Hippocampal formation (tissue), 2 donors: ENCODE measurements at regions not wholly inside any gene's neighbourhood (a gene's known extent, or its start where the extent isn't known, plus 50 kb on each side); places are given as distances from the start of the nearest gene placed in this dataset.

Experiments
- DNase-seq, 2 donors: peaks; one replicate each; lab custom pipeline; 2025; lab: John Stamatoyannopoulos, UW

DNA sequence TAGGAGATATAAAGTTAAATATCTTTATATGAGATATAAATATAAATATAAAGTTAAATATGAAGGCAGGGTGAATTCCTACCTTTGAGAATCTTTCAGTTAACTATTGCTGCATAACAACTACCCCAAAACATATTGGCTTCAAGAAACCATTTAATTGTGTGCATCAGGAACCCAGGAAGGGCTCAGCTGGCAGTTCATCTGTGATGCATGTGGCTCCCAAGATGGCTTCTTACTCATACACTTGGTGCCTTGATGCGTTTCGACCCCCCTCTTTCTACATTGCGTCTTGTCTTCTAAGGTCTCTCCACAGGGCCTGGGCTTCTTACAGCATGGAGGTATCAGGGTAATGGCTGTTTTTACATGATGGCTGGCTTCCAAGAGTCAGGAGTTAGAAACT lies 253.9 kb upstream of the CRY1 start:
- DNase-seq, result no peak

DNA sequence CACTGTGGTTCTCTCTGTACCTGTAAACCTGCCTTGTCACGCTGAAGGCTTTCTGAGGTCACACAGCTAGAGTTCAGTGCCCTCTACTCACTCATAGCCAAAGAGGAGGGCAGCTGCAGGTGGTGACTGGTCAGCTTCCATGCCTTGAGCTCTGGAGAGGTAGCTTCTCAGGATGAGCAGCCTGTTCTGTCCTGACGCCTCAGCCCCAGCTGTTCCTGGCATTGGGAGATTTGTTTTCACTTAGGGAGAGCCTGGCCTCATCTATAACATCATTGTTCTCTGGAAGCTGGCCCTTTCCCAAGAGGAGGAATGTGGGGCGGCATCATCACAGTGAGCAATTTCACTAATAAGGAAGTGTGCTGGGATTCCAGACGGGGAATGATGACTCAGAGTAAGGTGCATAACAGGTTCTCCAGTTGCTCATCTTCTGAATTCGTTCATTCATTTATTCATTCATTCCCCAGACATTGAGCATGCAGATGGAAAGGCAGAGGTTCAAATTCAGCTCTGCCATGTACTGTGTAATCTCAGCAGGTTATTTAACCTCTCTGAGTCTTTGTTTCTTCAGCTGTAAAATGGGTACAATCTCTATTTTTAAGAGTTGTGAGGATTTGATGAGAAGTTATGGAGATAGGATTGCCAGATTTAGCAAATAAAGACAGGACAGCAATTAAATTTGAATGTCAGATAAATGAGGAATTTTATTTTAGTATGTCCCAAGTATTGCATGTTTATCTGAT lies 255.8 kb upstream of the CRY1 start:
- peak in 1 of 2 donors; percentile 7 for DNase-seq

DNA sequence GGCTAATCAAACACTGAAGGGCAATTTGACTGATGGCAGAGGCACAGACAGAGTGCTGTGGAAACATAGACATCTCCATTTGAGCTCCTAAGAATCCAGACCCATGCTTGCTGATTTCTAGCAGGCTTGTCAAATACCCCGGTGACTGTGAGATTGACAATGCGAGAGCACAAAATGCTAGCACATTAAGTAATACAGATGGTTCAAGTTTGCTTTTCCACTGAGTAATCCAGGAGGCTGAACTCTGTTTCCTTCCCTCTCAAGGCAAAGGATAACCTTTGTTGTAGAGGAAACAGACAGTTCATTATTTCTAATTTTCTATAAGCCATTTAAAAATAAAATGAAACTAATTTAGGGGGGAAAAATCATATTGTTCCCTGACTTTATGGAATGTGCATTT lies 256.5 kb upstream of the CRY1 start:
- DNase-seq, result no peak

DNA sequence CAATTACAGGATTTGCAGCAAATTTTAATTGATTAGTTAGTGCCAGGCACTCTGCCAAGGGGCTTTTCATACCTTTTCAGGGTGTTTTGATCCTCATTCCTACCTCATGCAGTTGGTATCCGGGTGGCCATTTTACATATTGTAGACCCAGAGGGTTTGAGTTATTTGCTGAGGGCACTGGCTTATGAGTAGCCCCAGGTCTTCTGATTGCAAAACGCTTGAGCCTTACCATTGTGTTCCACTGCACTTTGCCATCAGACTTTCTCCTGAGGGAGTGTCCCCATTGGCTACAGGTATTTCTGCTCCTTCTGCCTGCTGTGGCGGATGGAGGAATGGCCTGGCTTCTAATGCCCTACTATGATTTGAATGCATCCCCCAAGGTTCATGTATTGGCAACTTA lies 257.8 kb upstream of the CRY1 start:
- no peak for DNase-seq

DNA sequence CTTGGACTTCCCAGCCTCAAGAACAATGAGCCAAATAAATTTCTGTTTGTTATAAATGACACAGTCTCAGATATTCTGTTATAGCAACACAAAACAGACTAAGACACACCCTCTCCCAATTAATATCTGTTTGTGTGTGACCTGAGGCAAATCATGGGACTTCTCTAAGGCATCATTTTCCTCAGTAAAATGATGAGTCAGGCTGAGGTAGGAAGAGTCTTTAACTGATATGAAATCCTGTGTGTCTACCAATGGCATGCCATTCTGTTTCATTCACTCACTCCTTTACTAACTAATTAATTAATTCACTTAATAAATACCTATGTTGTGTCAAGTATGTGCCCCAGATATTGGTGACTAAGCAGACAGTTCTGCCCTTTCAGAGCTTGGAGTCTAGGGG lies 258.4 kb upstream of the CRY1 start:
- DNase-seq, result no peak

DNA sequence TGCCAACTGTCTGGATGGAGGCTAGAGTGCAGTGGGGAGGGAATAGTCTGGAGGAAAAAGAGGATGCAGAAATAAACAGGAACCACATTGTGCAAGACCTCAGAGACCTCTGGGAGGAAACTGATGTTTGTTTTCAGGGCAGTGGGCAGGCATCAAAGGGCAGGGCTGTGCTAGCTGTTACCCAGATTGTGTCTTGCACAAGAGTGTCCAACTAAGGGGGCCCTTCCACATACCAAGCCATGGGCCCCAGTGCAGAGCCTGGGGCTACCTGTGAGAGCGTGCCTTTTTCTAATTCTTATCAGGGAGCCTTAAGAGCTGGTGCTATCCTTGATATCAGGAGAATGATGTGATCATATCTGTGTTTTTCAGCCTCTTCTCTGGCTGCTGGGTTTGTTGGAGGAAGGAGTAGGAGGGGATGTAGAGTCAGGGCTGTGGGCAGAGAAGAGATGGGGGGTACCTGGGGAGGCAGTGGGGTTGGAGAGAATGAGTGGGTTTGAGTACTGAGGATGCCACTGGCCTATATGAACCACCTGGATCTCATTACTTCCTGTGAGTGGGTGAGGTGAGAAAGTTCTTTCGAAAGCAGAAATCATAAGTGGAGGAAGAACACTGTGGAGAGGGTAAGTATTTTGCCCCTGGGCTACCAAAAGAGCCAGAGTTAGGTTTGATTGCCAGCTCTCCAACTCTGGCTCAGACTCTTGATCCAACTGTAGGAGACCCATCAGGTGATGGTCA lies 259.2 kb upstream of the CRY1 start:
- DNase-seq, result no peak

DNA sequence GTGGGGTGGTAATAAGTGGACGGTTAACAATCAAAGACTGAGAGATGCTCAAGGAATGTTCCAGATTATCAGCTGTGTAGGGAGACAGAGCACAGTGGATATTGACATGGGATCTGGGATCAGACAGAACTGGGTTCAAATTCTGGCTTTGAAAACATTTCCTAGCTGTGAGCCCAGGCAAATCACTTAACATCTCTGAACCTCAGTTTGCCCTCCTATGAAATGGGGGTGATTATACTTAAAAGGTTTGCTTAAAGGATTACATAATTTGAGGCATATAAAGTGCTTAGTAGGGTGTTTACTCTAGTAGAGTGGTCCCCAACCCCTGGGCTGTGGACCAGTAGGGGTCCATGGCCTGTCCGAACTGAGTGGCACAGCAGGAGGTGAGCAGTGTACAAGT lies 260.0 kb upstream of the CRY1 start:
- no peak for DNase-seq

DNA sequence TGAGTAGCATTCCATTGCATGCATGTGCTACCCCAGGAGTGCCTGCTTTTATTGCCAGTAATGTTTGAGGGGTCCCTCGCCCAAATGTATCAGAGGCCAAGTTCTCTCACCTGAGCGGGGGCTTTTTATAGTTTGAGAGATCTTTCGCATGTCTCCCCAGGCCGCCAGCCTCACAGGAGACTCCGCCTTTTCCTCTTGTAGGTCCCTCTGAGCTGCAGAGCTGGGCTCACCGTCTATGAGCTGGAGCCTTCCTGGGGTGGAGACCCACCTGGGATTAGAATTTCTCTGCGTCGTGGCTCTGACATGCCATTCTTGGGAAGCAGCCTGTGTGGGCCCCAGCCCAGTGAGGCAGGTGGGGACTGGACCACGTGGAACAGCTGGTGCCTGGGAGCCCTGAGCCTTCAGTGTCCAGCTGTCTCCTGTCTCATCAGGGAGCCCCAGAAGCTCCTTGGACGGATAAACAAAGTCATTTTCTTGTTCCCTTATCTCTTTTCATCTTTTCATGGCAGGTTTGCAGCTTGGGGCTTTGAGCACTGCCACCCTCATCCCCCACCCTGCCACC lies 261.7 kb upstream of the CRY1 start:
- no peak for DNase-seq

DNA sequence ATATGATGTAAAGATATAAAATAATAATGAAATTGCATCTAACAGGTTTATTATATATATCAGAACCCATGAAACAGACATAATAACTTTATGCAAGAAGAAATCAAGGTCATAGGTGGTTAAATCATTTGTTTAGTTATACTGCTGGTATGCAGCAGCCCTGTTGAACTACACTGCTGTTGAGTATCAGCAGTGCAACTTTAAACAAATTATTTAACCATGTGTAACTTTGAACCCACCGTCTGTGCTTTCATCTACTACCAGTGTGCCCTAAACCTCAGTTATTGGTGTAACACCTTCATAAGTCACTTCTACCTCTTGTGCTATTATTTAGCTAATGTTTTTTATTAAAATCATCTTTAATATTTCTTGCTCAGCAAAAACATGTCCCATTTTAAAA lies 262.3 kb upstream of the CRY1 start:
- no peak for DNase-seq

DNA sequence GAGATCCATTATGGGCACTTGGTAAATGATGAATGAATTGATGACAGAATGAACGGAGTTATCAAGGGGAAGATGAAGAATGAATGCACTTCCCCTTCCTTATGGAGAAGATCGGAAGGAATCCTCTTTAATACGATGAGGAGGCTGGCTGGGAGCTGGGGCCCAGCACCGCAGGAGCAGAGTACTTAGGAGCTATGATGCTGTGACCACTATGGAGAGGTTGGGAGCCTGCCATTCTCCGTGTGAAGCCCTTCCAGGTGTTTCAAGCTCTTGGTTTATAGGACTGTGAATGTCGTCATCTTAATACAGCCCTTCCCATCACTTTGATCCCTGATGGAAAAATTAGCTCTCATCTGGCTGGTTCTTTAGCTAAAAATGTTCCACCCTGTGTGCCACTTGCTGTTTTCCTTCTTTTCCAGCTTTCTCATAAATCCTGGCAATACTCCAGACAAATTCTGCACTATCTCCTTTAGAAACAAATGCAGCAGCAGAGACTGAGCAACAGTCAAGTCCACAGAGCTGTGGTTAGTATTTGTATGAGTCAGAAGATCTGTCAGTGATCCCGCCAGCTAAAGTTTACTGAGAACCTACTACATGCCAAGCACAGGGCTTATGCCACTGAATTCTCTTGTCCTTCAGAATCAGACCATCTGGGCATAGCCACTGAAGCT lies 263.1 kb upstream of the CRY1 start:
- DNase-seq, result no peak

DNA sequence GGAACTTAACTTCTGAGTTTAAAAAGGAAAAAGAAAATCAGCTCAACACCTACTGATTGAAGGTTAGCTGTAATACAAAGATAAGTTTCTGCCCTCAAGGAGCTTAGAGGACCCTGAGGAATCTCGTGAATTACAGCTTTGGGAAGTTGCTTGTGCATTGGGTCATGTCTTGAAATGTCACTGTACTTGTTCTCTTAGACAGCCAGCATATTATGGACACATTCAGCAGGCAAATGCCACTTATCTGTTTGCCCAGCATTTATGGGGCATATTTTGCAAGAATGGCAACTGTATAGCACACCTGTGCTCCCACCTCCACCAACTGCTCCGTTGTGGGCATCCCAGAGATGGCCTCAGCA lies 263.6 kb upstream of the CRY1 start:
- DNase-seq, result no peak

DNA sequence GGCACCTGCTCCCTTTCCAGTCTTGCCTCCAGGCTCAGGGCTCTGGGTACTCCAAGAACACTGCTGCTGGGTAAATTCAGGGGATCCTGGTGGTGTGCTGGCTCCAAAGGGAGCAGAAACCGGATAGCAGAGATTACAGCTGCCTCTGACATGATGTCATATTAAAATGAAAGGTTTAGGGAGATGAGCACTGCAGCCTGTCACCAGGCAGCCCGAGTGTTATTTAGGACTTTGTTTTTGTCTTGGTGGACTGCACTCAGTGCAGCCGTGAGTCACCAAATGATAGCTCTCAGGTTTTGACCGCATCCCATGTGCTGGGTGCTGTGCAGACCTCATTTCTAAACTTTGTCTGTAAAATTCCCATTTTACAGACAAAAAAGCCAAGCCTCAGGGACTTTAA lies 266.0 kb upstream of the CRY1 start:
- DNase-seq, result no peak

DNA sequence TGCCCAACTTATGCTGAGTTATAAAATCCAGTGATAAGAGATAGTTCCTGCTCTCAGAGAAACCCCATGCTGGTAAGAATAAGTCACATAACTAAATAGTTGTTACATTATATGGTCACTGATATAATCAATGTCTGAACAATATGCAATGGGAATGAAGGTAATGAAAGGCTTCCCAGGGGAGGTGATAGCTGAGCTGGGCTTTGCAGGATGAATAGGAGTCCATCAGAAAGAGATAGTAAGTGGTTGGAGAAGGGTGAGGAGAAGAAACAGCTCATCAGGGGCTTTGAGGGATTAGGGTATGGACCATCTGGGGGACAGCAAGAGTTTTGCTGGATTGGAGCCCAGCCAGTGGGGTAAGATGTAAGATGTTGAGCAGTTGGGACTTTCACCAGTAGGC lies 266.7 kb upstream of the CRY1 start:
- no peak for DNase-seq

DNA sequence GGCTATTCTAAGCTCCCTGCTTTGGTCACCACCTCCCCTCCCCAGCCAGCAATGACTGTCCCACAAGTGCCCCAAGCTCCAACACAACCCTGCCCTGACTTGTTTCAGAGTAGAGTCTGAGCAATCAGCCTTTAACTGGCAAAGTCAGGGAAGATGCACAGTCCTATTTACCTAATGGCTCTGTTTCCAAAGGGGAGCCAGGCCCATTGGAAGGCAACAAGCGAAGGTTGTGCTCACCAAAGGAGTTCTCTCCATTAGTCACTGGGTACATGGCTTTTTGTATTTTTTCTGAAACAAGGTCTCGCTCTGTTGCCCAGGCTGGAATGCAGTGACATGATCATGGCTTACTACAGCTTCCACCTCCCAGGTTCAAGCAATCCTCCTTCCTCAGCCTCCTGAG lies 267.1 kb upstream of the CRY1 start:
- DNase-seq, result no peak

DNA sequence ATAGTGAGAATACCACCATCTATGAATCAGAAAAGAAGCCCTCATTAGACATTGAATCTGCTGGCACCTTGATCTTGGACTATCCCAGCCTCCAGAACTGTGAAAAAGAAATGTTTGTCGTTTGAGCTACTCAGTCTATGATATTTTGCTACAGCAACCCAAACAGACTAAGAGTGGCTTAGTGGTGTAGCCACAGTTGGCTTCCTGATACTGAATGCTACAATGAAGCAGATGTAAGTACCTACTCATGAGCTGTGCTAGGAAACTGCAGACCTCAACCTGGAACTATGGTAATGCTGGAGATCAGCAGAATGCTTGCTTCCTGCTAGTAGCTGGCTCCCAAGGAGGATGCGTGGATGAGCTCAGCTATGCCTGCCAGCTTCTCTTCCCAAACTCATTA lies 268.6 kb upstream of the CRY1 start:
- no peak for DNase-seq

DNA sequence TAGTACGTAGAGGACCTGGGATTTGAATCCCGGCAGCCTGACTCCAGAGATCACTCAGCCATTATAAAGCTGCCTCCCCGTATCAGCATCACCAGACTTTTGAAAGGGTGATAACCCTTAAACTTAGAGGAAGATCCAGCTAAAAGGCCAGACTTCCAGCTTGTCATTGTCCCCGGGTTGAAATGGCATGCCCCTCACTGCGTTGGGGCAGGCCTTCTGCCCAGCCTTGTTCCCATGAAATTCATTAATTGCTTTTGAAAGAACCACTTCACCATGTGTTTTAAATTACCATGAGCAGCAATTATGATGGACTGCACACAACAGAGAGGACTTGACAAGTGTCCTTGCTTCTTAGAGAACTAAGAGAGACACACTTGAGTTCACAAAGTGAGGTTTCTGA lies 269.6 kb upstream of the CRY1 start:
- no peak for DNase-seq

DNA sequence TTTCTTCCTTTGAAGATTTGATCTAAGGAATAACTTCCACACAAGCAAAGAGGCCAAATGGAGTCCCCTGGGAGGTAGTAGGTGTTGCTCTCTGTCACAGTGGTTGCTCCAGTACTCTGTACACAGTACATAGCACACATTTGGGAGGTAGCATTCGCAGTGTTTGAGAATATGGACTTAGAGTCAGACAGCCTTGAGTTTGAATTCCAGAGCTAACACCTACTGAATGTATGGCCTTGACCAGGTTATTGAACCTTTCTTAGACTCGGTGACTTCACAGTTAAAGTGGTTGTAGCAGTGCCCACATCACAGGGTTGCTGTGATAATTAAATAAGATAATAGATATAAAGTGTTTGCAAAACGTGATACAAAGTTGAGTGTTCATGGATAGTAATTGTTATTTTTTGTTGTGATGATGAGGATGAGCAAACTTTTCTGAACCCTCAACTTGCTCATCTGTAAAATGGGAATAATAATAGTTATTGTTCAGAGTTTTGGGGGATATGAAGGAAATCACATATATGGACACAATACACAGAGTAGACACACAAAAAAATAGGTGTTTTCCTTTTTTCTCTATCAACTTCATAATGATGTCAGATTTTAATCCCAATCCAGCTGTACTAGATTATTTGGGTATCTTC lies 271.6 kb upstream of the CRY1 start:
- DNase-seq, result no peak

DNA sequence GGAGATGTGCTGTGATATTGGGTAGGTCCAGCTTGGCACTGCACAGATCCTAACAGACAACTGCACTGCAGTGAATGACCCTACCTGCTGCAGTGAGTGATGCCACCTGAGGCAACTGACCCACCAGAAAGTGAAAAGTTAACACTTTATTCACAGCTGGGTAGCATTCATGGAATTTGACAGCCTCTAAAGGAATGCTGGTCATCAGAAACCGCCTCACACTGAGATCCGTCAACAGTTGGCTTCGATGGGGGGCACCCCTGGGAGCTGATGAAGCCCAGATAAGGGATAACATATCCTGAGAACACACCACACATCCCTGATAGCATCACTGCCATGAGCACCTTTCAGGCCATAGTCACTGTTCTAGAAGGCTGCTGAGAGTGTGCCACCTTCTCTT lies 272.4 kb upstream of the CRY1 start:
- no peak for DNase-seq

DNA sequence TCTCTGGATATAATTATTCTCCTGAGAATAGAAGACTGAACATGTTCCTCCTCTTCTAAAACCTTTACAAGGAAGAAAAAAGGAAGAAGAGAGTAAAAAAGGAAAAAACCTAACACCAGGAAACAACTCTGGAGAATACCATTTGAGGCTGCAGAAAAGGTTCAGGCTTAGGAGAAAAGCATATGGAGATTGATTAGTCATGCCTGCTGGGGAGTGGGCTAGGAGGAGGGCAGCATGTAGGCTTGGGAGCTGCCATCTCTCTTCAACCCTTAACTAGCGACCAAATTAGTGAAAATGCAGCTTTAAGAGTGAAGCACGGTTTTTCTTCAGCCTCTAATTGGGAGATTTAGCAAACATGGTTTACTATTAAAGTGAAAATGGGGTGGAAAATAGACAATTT lies 273.0 kb upstream of the CRY1 start:
- DNase-seq, result no peak

DNA sequence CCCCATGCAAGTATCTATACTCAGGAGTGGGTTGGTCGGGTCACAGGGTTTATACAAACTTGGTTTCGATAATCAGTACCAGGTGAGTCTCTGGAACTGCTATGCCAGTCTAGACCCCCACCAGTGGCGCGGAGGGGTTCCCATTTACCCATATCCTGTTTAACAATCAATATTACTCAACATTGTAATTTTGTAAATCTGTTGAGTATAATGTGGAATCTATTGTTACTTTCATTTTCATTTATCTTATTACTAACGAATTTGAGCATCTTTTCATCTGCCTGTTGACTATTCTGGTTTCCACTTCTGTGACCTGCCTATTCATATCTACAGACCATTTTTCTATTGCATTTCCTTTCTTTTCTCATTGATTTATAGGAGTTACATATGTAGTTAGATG lies 275.2 kb upstream of the CRY1 start:
- no peak for DNase-seq

DNA sequence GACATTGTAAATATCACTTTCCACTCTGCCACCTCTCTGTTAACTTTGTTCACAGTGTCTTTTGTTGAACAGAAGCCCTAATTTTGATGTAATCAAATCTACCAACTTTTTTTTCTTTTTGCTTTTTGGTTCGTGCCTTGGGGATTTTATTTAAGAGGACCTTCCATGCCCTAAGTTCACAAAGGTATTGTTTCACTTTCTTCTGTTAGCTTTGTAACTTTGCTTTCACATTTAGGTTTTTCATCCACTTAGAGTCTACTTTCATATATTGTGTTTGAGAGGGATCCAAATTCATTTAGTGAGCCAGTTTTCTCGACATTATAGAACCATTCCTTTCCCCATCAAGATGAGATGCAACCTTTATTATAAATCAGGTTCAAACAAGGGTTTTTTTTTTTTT lies 275.7 kb upstream of the CRY1 start:
- no peak for DNase-seq

DNA sequence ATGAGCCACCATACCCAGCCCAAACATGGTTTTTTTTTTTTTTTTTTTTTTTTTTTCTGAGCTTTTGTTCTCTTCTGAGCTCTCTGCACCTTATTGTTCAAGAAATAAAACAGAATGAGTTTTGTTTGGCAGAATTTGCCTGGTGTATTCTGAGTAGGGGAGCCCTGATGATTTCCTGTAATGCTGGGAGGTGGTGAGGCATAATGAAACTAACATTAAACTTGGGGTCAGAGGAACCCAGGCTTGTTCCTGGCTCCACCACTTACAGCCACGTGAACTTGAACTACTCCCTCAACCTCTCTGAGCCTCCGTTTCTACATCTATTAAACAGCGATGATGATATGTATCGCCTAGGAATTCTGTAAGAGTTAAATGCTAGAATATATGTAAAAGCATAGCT lies 276.3 kb upstream of the CRY1 start:
- no peak for DNase-seq

DNA sequence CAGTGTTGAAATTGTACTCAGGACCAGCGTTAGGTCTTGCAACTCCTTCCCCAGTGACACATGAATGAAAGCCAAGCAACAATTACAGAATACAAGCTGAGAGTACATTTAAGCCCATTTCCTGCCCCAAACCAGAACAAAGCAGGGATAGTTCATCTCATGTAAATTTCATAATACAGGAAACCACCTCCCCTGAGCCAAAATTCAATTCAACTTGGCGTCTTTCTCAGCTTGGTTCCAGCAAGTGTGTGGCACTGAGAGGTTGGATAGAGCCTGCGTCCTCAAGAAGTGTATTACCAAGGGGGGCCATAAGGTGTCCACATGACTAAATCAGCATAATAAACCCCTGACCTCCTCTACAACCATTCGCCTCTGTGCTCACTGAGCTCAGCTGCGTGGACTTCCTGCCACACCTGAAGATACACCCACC lies 278.9 kb upstream of the CRY1 start:
- no peak for DNase-seq
